ENCODE measurements at regions not wholly inside any gene's neighbourhood (a gene's known extent, or its start where the extent isn't known, plus 50 kb on each side); places are given as distances from the start of the nearest gene placed in this dataset.
A peak's percentile ranks its signal among the peaks of the same experiment; 100 is the strongest.

GRCh38 chr6:66478705-66479104 is 771.7 kb upstream of the EYS start:
- Histone ChIP-seq H3K9me3 (no peaks in the 10 kb centered on the region), H3K27me3 (no peaks in the 10 kb centered on the region), H3K36me3 (no peaks in the 10 kb centered on the region), H3K4me3 (no peak overlapping the region)
- DNase-seq: peak; percentile 5

DNA sequence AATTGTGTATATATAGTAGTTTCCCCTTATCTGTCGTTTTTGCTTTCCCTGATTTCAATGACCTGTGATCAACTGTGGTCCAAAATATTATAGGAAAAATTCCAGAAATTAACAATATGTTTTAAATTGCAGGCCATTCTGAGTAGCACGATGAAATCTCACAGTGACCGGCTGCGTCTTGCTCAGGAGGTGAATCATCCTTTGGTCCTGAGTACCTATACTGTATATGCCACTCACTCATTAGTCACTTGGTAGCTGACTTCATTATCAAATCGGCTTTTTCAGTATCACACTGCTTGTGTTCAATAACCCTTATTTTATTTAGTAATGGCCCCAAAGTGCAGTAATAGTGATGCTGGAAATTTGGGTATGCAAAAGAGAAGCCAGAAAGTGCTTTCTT is 728.3 kb upstream of the EYS start:
- H3K4me3 ChIP-seq: no peak overlapping the region
- DNase-seq: no peak
- no peaks in the 10 kb centered on the region for H3K36me3 ChIP-seq
- no peaks in the 10 kb centered on the region for H3K9me3 ChIP-seq
- no peaks in the 10 kb centered on the region for H3K27me3 ChIP-seq

DNA sequence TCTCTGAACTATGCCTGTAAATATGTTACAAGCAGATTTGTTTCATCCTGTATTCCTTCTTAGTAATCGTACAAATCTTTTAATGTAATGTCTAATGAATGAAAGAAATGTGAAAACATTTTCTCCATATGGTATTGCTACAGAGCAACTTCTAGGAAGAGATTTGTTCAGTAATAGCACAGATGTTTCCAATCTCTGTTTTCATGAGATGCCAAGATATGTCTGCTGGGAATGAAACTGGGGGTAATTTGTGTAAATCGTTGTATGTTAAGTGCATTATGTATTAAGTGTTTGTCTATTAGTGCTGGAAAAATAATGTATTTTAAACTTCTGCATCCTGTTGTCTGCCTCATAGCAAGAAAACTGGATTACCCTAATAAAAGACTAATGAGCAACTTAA is 722.2 kb upstream of the EYS start:
- no peaks in the 10 kb centered on the region for H3K27me3 ChIP-seq
- H3K9me3 ChIP-seq: no peaks in the 10 kb centered on the region
- DNase-seq: no peak
- H3K36me3 ChIP-seq: no peaks in the 10 kb centered on the region
- no peak overlapping the region for H3K4me3 ChIP-seq

- Histone ChIP-seq H3K9me3 (no peaks in the 10 kb centered on the region), H3K27me3 (no peaks in the 10 kb centered on the region), H3K4me3 (no peak overlapping the region), H3K36me3 (no peaks in the 10 kb centered on the region)
- no peak for DNase-seq
Observed at GRCh38 chr6:66423047-66423446, 716.0 kb upstream of the EYS start.

GRCh38 chr6:66421570-66421969 is 714.5 kb upstream of the EYS start:
- H3K4me3 ChIP-seq: no peak overlapping the region
- H3K9me3 ChIP-seq: no peaks in the 10 kb centered on the region
- H3K36me3 ChIP-seq: no peaks in the 10 kb centered on the region
- no peak for DNase-seq
- no peaks in the 10 kb centered on the region for H3K27me3 ChIP-seq

- Histone ChIP-seq H3K27me3 (no peaks in the 10 kb centered on the region), H3K36me3 (no peaks in the 10 kb centered on the region), H3K9me3 (no peaks in the 10 kb centered on the region), H3K4me3 (no peak overlapping the region)
- DNase-seq: no peak
Observed at GRCh38 chr6:66418906-66419305, 711.9 kb upstream of the EYS start.

- Histone ChIP-seq H3K4me3 (no peak overlapping the region), H3K9me3 (no peaks in the 10 kb centered on the region), H3K27me3 (no peaks in the 10 kb centered on the region), H3K36me3 (no peaks in the 10 kb centered on the region)
- no peak for DNase-seq
Observed at GRCh38 chr6:66403966-66404365, 696.9 kb upstream of the EYS start.

DNA sequence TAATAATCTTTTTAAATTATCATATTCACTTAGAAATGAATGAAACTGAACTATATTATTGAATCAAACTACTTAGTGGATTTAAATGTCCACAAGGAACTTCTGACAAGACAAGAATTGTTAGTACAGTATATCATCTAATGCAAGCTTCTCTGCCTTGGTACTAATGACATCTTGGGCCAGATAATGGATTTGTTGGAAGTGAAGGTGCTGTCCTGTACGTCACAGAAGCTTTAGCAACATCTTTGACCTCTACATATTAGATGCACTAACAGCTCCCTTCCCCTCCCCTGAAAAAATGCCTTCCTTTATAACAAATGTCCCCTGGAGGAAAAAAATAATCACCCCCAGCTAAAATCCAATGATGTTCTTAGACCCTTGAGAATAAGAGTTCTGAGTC is 695.8 kb upstream of the EYS start:
- Histone ChIP-seq H3K4me3 (no peak overlapping the region), H3K9me3 (no peaks in the 10 kb centered on the region), H3K27me3 (no peaks in the 10 kb centered on the region), H3K36me3 (no peaks in the 10 kb centered on the region)
- no peak for DNase-seq

GRCh38 chr6:66396549-66396948 is 689.5 kb upstream of the EYS start:
- H3K9me3 ChIP-seq: no peaks in the 10 kb centered on the region
- no peak for DNase-seq
- no peak overlapping the region for H3K4me3 ChIP-seq
- no peaks in the 10 kb centered on the region for H3K27me3 ChIP-seq
- no peaks in the 10 kb centered on the region for H3K36me3 ChIP-seq

- H3K9me3 ChIP-seq: no peaks in the 10 kb centered on the region
- no peaks in the 10 kb centered on the region for H3K27me3 ChIP-seq
- DNase-seq: no peak
- H3K4me3 ChIP-seq: no peak overlapping the region
- no peaks in the 10 kb centered on the region for H3K36me3 ChIP-seq
Observed at GRCh38 chr6:66396145-66396544, 689.1 kb upstream of the EYS start.

- no peaks in the 10 kb centered on the region for H3K27me3 ChIP-seq
- H3K9me3 ChIP-seq: no peaks in the 10 kb centered on the region
- no peak for DNase-seq
Observed at GRCh38 chr6:66390393-66390792, 683.4 kb upstream of the EYS start.

DNA sequence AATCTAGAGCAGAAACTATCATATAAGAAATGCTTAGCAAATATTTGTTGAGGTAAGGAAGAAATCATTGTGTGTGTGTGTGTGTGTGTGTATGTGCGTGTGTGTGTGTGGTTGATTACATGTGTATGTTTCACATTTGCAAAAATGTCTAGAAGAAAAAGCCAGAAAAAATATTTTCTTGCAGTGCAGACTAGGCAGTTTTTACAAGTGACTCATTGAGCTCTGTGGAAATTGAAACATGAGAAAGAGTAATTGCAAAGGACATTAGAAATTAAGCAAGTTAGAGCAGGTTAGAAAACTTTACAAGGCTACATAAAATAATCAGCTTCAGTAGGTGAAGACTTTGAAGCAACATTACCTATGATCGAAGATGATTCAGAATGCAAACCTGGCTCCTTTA is 669.0 kb upstream of the EYS start:
- no peak for DNase-seq
- Histone ChIP-seq H3K9me3 (no peaks in the 10 kb centered on the region), H3K4me3 (no peak overlapping the region), H3K36me3 (no peaks in the 10 kb centered on the region), H3K27me3 (no peaks in the 10 kb centered on the region)

More at GRCh38 chr6:66390393-66390792, 683.4 kb upstream of the EYS start:
- Histone ChIP-seq H3K36me3 (no peaks in the 10 kb centered on the region), H3K4me3 (no peak overlapping the region)

DNA sequence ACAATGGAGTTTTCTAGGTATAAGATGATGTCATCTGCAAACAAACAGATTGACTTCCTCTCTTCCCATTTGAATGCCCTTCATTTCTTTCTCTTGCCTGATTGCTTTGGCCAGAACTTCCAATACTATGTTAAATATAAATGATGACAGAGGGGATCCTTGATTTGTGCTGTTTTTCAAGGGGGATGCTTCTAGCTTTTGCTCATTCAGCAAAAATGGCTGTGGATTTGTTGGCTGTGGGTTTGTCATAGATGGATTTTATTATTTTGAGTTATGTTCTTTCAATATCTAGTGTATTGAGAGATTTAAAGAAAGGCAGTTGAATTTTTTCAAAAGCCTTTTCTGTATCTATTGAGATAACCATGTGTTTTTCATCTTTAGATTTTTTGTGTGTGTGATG is 662.4 kb upstream of the EYS start:
- DNase-seq: no peak
- Histone ChIP-seq H3K27me3 (no peaks in the 10 kb centered on the region), H3K9me3 (no peaks in the 10 kb centered on the region), H3K36me3 (no peaks in the 10 kb centered on the region), H3K4me3 (no peak overlapping the region)

GRCh38 chr6:66362888-66363287 is 655.9 kb upstream of the EYS start:
- DNase-seq: no peak
- Histone ChIP-seq H3K9me3 (no peaks in the 10 kb centered on the region), H3K27me3 (no peaks in the 10 kb centered on the region), H3K36me3 (no peaks in the 10 kb centered on the region), H3K4me3 (no peak overlapping the region)

- Histone ChIP-seq H3K27me3 (no peaks in the 10 kb centered on the region), H3K4me3 (no peak overlapping the region), H3K9me3 (no peaks in the 10 kb centered on the region), H3K36me3 (no peaks in the 10 kb centered on the region)
- DNase-seq: no peak
Observed at GRCh38 chr6:66361886-66362285, 654.9 kb upstream of the EYS start.

DNA sequence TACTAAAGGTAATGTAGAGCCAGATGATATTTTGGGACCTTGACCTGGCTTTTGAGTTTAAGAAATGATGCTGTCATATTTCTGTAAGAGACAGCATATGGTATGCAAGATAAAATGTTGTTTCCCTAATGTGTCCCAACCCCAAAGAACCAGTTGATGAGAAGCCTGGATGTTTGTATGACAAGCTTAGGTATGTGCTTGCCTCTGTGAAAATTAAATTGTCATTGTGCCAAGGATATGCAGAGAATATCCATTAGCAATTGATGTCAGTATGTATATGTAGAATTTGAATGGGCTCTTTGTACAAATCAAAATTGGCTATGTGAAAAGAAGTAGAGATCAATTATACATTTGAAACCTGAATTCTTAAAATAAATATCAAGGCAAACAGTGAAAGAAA is 650.8 kb upstream of the EYS start:
- Histone ChIP-seq H3K36me3 (no peaks in the 10 kb centered on the region), H3K27me3 (no peaks in the 10 kb centered on the region), H3K9me3 (no peaks in the 10 kb centered on the region), H3K4me3 (no peak overlapping the region)
- no peak for DNase-seq

- no peaks in the 10 kb centered on the region for H3K36me3 ChIP-seq
- no peaks in the 10 kb centered on the region for H3K9me3 ChIP-seq
- no peak overlapping the region for H3K4me3 ChIP-seq
- no peak for DNase-seq
- H3K27me3 ChIP-seq: no peaks in the 10 kb centered on the region
Observed at GRCh38 chr6:66355471-66355870, 648.4 kb upstream of the EYS start.

DNA sequence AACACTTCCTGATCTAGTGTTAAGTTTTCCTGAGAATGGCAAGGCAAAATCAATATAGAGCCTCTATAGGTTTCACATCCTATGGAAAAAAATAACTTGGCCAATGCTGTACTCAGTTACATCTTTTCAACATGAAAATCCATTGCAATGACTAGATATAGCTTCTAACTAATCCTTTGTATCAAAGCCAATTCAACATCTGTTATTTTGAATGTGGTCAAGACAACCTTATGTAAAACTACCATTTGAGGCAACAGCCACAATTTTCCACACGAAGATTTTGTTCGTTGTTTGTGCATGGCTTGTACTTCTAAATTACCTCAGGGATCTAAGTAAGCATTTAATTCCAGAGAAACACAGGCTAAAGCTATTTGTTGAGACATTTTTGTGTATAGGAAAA is 637.8 kb upstream of the EYS start:
- Histone ChIP-seq H3K4me3 (no peak overlapping the region), H3K9me3 (no peaks in the 10 kb centered on the region), H3K36me3 (no peaks in the 10 kb centered on the region), H3K27me3 (no peaks in the 10 kb centered on the region)
- no peak for DNase-seq

DNA sequence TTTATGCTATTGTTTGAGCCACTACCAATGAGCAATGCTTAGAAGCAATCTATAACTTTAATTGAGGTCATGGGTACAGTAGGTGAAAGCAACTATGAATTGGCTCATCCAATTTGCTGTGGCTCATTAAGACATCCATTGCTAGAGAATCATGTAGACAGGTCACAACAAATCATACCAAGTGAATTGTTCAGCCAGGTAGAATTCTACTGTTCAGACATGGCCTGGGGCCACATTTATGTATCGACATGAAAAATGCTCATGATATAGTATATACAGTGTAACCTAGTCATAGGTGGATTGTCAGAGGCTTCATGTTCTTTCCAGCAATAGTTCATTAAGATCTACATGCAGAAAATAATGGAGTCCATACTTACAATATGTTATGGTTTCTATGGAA is 633.7 kb upstream of the EYS start:
- Histone ChIP-seq H3K36me3 (no peaks in the 10 kb centered on the region), H3K27me3 (no peaks in the 10 kb centered on the region), H3K4me3 (no peak overlapping the region), H3K9me3 (no peaks in the 10 kb centered on the region)
- DNase-seq: no peak

All from MG63 (cell line).